PC-3 (cell line): ENCODE measurements at regions not wholly inside any gene's neighbourhood (a gene's known extent, or its start where the extent isn't known, plus 50 kb on each side); places are given as distances from the start of the nearest gene placed in this dataset.

Source experiments
- EZH2 ChIP-seq: fragments of 300-600 bp; sonication (generic); IDR thresholded peaks from one replicate; pipeline ENCODE4 v1.6.1; 2017; ENCODE audit warnings: antibody characterized with exemption, mild to moderate bottlenecking, low read length; ENCODE audit not compliant: unreplicated experiment
- EZH2phosphoT487 ChIP-seq: fragments of 300-600 bp; sonication (generic); IDR thresholded peaks from 2 replicates; pipeline ENCODE4 v1.6.1; 2018; ENCODE audit warnings: mild to moderate bottlenecking, antibody characterized with exemption, low read length, borderline replicate concordance
- TF ChIP-seq, protein P1 (sequence below): fragments of 300-600 bp; sonication (generic); conservative IDR thresholded peaks from 2 replicates; pipeline ENCODE4 v1.5.1; 2017; ENCODE audit warnings: antibody characterized with exemption, low read depth, mild to moderate bottlenecking, low read length

DNA sequence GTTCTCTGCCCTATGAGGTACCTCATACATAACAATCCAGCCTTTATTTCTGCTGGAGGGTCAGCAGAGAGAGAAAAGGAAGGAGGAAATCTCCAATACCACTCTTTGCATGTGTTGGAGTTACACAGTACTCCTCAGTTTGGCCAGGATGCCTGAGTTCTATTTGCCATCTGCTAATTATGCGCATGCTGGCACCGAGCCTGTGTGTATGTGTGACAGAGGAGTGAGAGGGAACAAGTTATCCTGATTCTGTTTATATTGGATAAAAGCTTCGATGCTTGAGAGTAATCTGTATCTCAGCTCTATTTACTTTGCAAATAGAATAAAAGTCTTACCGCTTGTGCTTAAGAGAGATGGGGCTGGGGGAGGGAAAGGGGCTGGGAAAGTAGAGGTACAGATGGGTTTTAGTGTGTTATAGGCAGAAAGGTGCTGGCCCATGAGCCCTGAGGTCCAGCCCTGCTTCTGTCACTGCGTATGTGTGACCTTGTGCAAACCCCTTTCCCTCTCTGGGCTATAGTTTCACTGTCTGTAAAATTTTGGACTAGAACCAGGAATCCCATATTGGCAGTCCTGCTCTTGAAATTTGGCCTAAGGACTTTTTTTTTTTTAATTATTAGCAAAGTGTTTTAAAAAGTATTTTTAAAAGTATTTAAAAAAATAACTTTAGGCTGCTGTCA, 54.5 kb upstream of the PLXNA2 start:
- TF ChIP-seq EZH2 (no peak), EZH2phosphoT487 (no peak)
- TF ChIP-seq, protein P1, sequence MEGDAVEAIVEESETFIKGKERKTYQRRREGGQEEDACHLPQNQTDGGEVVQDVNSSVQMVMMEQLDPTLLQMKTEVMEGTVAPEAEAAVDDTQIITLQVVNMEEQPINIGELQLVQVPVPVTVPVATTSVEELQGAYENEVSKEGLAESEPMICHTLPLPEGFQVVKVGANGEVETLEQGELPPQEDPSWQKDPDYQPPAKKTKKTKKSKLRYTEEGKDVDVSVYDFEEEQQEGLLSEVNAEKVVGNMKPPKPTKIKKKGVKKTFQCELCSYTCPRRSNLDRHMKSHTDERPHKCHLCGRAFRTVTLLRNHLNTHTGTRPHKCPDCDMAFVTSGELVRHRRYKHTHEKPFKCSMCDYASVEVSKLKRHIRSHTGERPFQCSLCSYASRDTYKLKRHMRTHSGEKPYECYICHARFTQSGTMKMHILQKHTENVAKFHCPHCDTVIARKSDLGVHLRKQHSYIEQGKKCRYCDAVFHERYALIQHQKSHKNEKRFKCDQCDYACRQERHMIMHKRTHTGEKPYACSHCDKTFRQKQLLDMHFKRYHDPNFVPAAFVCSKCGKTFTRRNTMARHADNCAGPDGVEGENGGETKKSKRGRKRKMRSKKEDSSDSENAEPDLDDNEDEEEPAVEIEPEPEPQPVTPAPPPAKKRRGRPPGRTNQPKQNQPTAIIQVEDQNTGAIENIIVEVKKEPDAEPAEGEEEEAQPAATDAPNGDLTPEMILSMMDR: no peak
